HG03159 (cell line): ENCODE measurements at regions not wholly inside any gene's neighbourhood (a gene's known extent, or its start where the extent isn't known, plus 50 kb on each side); places are given as distances from the start of the nearest gene placed in this dataset.
"Not testable (repeated sequence)": the region's sequence is repeated elsewhere in the genome, so short reads cannot be mapped to it uniquely, and the experiment has no call there.

Experiments
- ATAC-seq: cut with Tn5 transposase; IDR thresholded peaks from one replicate; pipeline ENCODE4 v1.9.1; 2021; ENCODE audit warnings: mild to moderate bottlenecking, moderate library complexity; ENCODE audit not compliant: unreplicated experiment

GRCh38 chr5:14953075-14953607 is 81.6 kb upstream of the ANKH start:
- no peak for ATAC-seq

GRCh38 chr5:14948383-14948782 is 76.8 kb upstream of the ANKH start:
- ATAC-seq = no peak

GRCh38 chr5:14946815-14947620 is 75.4 kb upstream of the ANKH start:
- ATAC-seq = peak; percentile 83

GRCh38 chr5:14945450-14945849 is 73.9 kb upstream of the ANKH start:
- ATAC-seq = no peak

- ATAC-seq = no peak
Measured at GRCh38 chr5:14944996-14945395, 73.4 kb upstream of the ANKH start.

- no peak for ATAC-seq
Measured at GRCh38 chr5:14944350-14944739, 72.8 kb upstream of the ANKH start.

GRCh38 chr5:14942212-14942611 is 70.6 kb upstream of the ANKH start:
- ATAC-seq = no peak

- no peak for ATAC-seq
Measured at GRCh38 chr5:14937254-14937653, 65.7 kb upstream of the ANKH start.

- no peak for ATAC-seq
Measured at GRCh38 chr5:14936588-14936987, 65.0 kb upstream of the ANKH start.

- ATAC-seq = no peak
Measured at GRCh38 chr5:14935341-14935740, 63.8 kb upstream of the ANKH start.

- no peak for ATAC-seq
Measured at GRCh38 chr5:14932902-14933469, 61.4 kb upstream of the ANKH start.

- no peak for ATAC-seq
Measured at GRCh38 chr5:14930486-14930885, 58.9 kb upstream of the ANKH start.

- ATAC-seq = no peak
Measured at GRCh38 chr5:14929293-14930065, 57.9 kb upstream of the ANKH start.

- no peak for ATAC-seq
Measured at GRCh38 chr5:14928661-14929060, 57.1 kb upstream of the ANKH start.

- ATAC-seq = no peak
Measured at GRCh38 chr5:14925326-14925725, 53.7 kb upstream of the ANKH start.

- not testable (repeated sequence) for ATAC-seq
Measured at GRCh38 chr5:14922952-14923351, 51.4 kb upstream of the ANKH start.

GRCh38 chr5:14922456-14922855 is 50.9 kb upstream of the ANKH start:
- no peak for ATAC-seq
